Stimulated activated CD8-positive, alpha-beta memory T cell treated with anti-CD3 and anti-CD28 coated beads, Interleukin-12 subunit alpha, Interleukin-12 subunit beta, amount 100 ng/mL, for 24 hours (primary cell): ENCODE measurements at regions not wholly inside any gene's neighbourhood (a gene's known extent, or its start where the extent isn't known, plus 50 kb on each side); places are given as distances from the start of the nearest gene placed in this dataset.

Experiments
- DNase-seq: peaks from one replicate; pipeline ENCODE4 v3.0.0-alpha.2; 2020; ENCODE audit errors: extremely low read depth

DNA sequence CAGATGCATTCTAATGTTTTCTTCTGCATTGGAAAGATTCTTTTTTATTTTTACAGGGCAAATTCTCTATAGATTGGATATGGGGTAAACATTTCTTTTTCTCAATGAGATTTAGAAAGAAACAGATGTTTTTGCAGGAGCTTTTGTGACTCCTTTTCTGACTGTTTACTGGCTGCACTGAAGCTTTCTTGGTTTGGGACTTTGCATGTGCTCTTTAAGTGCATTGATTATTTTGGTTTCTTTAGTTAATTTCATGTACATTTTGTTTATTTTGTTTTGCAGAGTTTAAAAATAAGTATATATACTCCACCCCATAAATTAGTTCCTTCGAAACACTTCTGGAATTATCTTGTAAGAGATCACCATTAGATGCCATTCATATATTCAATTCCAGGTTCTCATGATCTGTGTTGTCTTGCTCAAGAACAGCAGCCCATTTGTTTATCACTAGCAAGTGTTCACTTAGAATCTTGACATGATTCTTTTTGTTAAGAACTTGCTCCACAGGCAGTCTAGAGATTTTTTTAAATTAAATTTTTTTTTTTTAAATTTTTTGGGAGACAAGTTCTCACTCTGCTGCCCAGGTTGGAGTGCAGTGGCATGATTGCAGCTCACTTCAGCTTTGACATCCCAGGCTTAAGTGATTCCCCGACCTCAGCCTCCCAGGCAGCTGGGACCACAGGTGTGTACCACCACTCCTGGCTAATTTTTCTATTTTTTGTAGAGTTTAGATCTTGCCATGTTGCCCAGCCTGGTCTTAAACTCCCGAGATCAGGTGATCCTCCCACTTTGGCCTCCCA is 233.7 kb downstream of the MYCN start:
- DNase-seq, result no peak

DNA sequence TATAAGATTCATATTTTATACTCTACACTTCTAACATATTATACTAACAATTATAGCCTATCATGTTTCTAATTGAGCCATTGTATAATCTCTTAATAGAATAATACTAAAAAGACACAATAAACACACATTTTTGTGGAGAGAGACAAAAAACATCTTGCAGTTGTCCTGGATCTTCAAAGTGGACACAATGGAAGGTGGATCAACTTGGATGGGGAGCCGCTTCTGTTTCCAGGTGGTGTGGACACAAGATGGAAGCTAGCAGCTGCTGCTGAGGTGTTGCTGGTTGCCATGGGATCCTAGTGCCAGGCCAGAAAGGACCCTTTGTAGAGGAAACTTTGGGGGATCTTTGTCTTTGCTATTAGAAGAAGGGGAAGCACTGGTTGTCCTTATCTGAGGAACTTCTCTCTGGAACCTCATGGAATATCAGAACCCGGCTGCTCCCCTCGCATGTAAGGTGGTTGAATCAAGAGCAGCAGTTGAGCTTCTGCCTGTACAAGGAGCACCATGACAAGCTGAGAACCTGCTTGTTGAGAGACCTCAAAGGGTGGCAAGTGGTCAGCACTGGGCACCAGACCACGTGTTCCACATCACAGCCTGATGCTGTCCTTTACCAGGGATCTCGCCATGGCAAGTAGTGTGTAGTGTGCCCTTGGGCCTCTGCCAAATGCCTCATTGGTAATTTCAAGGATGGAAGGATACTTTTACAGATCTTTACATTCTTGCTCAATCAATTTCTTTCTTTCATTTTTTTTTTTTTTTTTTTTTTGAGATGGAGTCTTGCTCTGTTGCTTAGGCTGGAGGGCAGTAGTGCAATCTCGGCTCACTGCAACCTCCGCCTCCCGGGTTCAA is 232.2 kb downstream of the MYCN start:
- no peak for DNase-seq

- no peak for DNase-seq
Observed at GRCh38 chr2:16171425-16171920, 231.1 kb downstream of the MYCN start.

DNA sequence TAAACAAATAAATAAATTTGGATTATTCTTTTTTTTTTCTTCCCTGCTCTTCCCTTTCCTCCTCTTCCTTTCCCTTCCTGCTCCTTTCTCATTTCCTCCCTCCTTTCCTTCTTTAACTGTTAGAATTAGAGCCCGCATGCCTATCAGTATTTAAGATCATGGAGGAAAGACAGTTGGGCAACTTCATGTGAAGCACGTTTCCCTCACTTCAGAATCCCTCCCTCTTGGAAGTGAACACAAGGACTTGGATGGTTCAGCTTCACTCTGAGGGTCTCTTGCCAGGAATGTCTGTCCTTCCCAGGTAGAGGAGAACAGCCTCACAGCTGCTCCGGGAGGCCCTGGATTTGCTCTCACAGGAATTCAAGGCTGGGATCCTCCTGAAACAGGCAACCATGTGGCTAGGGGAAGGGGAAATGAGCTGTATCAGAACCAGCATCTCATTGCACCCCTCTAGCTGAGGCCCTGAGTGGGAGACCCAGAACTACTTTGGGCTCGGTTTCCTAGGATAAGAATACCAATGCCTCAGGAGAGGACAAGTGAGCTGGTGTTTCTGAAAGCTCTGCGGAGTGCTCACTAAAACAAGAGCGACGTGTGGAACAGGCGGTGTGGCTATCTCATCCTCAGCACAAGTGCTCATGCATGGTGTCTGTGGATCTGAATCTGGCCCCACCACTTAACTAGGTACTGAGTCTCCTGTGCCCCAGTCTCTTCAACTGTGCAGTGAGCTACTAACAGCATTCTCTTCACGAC is 230.5 kb downstream of the MYCN start:
- no peak for DNase-seq

GRCh38 chr2:16169381-16169960 is 229.1 kb downstream of the MYCN start:
- DNase-seq, result no peak

- no peak for DNase-seq
Observed at GRCh38 chr2:16168506-16169264, 228.3 kb downstream of the MYCN start.

DNA sequence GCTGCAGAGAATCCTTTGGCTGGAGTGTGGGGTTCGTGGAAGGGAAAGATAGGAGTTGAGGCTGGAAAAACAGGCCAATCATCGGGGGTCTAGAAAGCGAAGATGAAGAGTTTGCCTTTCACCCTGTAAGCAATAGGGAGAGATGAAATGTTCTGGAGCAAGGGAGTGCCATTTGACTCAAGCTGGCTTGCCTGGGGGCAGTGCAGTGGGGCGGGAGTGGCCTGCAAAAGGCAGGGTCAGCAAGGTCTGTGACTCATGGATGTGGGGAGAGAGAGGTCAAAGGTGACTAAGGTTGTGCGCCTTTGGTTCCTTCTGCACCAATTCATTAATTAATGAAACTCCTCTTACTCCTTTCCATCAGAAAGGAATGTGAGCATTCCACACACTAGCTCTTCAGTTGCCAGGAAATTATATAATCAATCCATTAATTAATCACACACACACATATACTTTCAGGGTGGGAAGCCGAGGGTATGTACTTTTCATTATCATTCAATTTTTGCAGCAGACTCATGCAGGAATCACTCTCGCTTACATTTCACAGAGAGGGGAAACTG is 227.6 kb downstream of the MYCN start:
- no peak for DNase-seq

DNA sequence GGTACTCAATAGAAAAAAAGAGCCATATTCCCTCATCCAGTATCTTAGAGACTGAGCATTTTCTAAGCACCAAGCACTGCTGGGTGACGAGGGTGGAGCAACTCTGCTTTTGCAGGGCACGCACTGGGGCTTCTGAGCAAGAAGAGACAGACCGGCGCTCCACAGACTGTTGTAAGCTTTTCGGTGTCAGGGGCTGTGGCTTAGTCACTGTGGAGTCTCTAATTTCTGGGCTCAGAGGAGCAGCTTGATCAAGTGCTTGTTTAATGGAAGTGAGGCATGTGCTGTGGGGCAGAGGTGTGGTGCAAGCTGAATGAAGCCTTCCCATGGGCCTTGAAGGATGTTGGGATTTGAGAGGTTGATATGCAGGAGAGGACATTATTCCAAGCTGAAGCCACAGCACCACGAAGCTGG is 227.1 kb downstream of the MYCN start:
- DNase-seq, result no peak

DNA sequence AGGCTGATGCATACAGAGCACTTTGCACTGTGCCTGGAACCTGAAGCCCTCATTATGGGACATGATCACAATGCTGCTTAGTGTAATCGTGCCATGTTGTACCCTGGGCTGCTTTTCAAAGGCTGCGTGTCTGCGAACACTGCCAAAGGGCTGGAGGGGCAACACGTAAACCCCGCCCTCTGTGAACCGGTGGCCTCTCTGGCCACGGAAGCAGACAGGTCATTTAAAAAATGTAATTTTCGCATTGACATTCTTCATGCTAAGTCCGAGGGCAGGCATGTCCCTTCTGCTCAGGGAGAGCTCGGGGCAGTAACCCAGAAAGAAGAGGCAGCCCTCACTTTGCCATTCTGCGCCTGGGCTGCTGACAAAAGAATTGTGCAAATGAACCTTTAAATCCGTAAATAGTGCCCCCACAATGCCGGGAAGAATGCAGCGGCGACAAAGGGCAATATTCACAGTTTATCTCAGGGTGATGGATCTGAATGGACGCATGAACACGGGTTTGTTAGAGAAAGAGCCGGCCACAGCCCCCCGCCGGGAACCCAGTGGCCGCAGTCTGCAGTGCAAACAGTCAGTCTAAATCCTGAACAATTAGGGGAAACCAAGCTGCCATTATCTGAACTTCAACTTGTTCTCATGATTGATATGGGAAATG is 226.1 kb downstream of the MYCN start:
- no peak for DNase-seq

DNA sequence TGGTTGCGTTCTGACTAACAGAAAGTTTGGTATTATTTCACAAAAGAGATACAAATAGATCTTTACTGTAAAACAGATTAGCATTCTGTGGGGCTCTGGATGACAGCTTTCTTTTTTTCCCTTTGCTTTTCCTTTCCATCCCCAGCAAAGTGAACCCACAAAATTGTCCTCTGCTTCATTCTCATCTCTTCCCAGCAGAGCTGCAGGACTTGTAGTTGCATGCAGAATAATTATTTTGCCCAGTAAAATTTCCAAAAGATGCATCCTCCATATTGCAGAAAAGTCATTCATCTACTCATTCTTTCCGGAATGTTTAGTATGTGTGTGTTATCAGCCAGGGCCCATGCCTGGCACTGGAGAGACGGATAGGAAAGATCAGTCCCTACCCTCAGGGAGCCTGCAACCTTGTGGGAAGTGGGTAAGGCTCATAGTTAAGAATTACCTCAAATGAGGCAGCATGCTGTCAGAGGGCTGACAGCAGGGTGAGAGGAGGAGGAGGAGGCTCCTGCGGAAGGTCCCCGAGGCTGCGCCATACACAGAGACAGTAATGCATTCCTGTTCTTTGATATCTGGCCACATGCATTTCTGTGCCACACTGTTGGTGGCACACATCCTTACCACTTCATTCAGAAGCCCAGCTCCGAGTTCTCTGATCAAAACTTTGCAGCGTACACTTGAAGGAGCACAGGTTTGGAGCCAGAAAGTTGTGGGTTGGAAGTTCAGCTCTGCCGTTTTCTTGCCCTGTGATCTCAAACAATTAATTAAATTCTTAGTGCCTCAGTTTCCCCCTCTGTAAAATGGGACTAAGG is 225.4 kb downstream of the MYCN start:
- DNase-seq, result no peak

DNA sequence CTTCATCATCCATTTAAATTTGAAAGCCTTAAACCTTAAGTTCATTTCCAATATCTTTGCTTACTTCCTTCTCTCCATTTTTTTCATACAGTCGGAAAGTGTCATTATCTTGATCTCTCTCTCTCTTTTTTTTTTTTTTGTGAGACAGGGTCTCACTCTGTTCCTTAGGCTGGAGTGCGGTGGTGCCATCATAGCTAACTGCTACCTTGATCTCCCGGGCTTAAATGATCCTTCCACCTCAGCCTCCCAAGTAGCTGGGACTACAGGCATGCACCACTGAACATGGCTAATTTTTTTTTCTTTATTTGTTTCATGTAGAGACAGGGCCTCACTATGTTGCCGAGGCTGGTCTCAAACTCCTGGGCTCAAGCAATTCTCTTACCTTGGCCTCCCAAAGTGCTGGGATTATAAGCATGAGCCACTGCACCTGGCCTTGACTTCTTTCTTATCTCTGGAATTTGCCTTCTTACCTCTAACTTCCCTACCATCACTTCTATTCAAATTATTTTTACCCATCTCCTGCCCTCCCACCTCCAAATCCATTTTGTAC is 222.2 kb downstream of the MYCN start:
- no peak for DNase-seq

GRCh38 chr2:16161768-16162490 is 221.6 kb downstream of the MYCN start:
- DNase-seq, result no peak

DNA sequence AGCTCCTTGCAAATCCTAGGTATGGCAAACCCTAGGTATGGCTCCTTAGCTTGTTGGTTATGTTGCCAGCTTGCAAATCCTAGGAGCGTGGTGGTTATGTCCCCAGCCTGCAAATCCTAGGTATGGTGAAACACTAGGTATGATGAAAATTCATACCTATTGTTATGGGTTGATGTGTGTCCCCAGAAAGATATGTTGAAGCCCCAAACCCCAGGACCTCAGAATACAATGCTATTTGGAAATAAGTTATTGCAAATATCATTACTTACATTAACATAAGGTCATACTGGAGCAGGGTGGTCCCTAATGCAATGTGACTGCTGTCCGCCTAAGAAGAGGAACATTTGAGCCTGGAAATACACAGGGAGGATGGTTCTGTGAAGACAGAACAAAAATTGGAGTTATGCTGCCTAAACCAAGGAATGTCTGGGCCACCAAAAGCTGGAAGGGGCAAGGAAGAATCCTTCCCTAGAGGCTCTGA is 220.8 kb downstream of the MYCN start:
- DNase-seq, result no peak

DNA sequence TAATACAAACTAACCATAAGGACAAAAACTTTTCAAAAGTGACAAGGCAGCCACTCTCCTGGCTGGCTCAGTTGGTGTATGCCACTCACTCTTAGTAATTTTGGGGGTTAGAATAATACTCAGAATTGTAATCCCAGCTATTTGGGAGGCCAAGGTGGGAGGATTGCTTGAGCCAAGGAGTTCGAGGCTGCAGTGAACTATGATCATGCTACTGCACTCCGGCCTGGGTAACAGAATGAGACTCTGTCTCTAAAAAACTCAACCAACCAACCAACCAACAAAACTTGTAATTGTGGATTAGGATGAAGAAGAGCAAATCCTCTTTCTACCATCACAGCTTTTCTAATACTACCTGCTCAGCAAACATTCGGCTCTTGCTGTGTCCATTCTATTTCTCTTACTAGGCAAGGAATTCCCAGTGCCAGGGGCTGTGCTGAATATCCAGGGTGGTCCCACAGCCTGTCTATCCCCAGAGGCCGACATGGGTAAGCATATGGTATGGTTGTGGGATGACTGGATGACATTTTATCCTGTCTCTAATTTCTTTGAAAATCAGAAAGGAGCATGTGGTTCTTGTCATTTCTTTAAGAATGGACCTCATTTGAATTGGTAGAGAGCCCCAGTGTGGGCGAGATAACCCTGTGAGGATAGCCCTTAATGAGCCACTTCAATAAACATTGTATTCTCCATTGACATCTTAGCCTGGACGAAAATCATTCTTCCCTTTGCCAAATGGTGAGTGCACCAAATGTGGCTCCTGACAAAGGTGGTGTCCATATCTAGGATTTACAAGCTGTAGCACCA is 220.1 kb downstream of the MYCN start:
- DNase-seq, result no peak

- no peak for DNase-seq
Observed at GRCh38 chr2:16156411-16156810, 216.1 kb downstream of the MYCN start.

DNA sequence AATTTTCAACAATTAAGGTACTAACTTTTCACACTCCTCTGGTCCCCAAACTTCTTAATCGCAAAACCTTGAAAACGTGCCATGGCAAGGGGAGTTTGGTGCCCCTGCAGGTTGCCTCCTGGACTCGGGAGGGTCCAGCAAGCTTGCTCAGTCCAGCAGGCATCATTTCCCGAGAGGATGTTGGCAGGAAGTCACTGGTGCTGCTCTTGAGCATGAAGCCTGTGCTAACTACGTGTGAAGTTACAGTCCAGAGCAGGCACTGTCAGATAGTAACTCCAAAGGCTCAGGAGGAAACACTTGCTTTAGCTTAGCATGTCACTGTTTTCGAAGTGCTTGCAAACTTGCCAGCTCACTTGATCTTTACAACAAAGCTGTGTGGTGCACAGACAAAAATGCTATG is 215.4 kb downstream of the MYCN start:
- no peak for DNase-seq

GRCh38 chr2:16155366-16155765 is 215.0 kb downstream of the MYCN start:
- DNase-seq, result no peak
